ENCODE measurements at regions not wholly inside any gene's neighbourhood (a gene's known extent, or its start where the extent isn't known, plus 50 kb on each side); places are given as distances from the start of the nearest gene placed in this dataset.

DNA sequence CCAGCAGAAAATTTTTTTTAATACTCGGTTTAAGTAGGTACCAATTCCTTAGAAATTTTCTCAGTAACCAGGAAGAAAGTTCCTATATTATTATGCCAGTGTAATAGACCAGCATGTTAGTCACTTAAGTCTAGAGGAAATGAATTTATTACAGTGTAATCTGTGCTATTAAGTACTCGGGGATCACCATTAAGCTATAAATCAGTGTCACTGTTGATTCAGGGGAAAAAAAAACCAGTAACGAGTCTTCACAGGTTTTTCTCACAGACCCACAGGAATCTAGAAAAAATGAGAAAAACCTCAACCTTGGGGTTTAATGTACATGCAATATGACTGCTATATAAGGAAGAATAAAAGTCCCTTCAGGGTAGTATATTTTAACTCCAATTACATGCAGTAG lies 138.3 kb upstream of the IL1RAPL2 start:
- Mint-ChIP-seq H3K9me3 (no peaks in the 10 kb centered on the region), H3K4me3 (no peak overlapping the region), H3K4me1 (no peaks in the 10 kb centered on the region), H3K27me3 (peaks cover 2 to 3% of the 10 kb centered on the region in 2 donors), H3K36me3 (no peaks in the 10 kb centered on the region), H3K27ac (no peak overlapping the region)
- Histone ChIP-seq H3K4me1 (ENCODE audit: insufficient read depth, low read length) (no peaks in the 10 kb centered on the region), H3K36me3 (ENCODE audit: insufficient read depth, low read length) (no peaks in the 10 kb centered on the region), H3K9me3 (ENCODE audit: control insufficient read depth in 1 of 2, low read length in 2 of 2) (no peaks in the 10 kb centered on the region), H3K27me3 (ENCODE audit: insufficient read depth, low read length) (no peaks in the 10 kb centered on the region), H3K27ac (ENCODE audit: low read depth, low read length) (no peak overlapping the region), H3K4me3 (ENCODE audit: low read length in 2 of 2) (no peak overlapping the region)
- intact Hi-C loops (cut with micrococcal nuclease) = no loop called here
- DNase-seq = no peak
- ChIA-PET POLR2A (ENCODE audit: partially characterized antibody) (no interaction called here), CTCF (ENCODE audit: partially characterized antibody) (no interaction called here)

- Mint-ChIP-seq H3K4me3 (no peak overlapping the region), H3K27me3 (peaks cover 0 to 2% of the 10 kb centered on the region in 2 donors), H3K27ac (no peak overlapping the region), H3K36me3 (no peaks in the 10 kb centered on the region), H3K9me3 (no peaks in the 10 kb centered on the region), H3K4me1 (no peaks in the 10 kb centered on the region)
- Histone ChIP-seq H3K36me3 (ENCODE audit: insufficient read depth, low read length) (no peaks in the 10 kb centered on the region), H3K27ac (ENCODE audit: low read depth, low read length) (no peak overlapping the region), H3K9me3 (ENCODE audit: control insufficient read depth in 1 of 2, low read length in 2 of 2) (no peaks in the 10 kb centered on the region), H3K4me1 (ENCODE audit: insufficient read depth, low read length) (no peaks in the 10 kb centered on the region), H3K27me3 (ENCODE audit: insufficient read depth, low read length) (no peaks in the 10 kb centered on the region), H3K4me3 (ENCODE audit: low read length in 2 of 2) (no peak overlapping the region)
- ChIA-PET POLR2A (ENCODE audit: partially characterized antibody) (no interaction called here), CTCF (ENCODE audit: partially characterized antibody) (no interaction called here)
- intact Hi-C loops (cut with micrococcal nuclease) = no loop called here
- no peak for DNase-seq
Observed at GRCh38 chrX:104427073-104427472, 138.9 kb upstream of the IL1RAPL2 start.

DNA sequence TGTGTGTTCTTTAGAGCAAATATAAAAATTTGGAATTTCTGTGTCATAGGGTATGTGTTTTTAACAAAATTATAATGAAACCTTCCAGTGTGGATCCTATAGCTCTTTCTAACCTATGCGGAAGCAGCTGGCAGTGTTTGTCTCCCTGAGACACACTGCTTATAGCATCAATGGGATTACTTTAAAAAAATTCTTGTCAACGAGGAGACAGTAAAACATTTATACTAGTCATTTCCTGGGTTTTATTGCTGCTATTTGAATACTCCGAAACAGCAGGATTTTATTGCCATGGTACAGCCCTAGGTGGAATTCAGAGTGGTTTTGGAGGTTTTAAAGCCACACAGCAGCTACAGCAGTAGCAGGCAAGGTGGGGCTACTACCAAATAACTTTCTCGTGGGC lies 145.1 kb upstream of the IL1RAPL2 start:
- Histone ChIP-seq H3K4me3 (ENCODE audit: low read length in 2 of 2) (no peak overlapping the region), H3K36me3 (ENCODE audit: insufficient read depth, low read length) (no peaks in the 10 kb centered on the region), H3K27ac (ENCODE audit: low read depth, low read length) (no peak overlapping the region), H3K4me1 (ENCODE audit: insufficient read depth, low read length) (no peaks in the 10 kb centered on the region), H3K27me3 (ENCODE audit: insufficient read depth, low read length) (no peaks in the 10 kb centered on the region), H3K9me3 (ENCODE audit: control insufficient read depth in 1 of 2, low read length in 2 of 2) (no peaks in the 10 kb centered on the region)
- Mint-ChIP-seq H3K9me3 (peaks cover 0 to 16% (median under 1%) of the 10 kb centered on the region in 8 donors), H3K4me1 (no peaks in the 10 kb centered on the region), H3K27ac (no peak overlapping the region), H3K4me3 (no peak overlapping the region), H3K36me3 (no peaks in the 10 kb centered on the region), H3K27me3 (no peaks in the 10 kb centered on the region)
- intact Hi-C loops (cut with micrococcal nuclease) = no loop called here
- ChIA-PET POLR2A (ENCODE audit: partially characterized antibody) (no interaction called here), CTCF (ENCODE audit: partially characterized antibody) (no interaction called here)
- no peak for DNase-seq

DNA sequence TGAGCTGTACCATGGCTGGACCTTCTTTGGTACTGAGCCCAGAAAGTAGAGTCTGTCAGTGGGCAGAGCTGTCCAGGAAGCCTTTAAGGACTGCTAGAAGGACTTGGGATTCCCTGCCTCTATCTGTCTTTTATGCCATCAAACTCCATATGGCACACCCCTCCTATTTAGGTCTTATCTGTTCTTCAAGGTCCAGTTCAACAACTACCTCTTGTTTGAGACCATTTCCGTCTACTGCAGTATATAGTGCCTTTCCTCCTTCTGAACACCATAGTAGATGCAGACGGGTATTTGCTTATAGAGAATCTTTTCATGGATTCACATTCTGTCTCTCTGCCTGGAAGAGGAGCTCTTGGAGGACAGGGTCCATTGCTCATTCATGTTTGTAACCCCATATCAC lies 146.1 kb upstream of the IL1RAPL2 start:
- no peak for DNase-seq
- CTCF ChIA-PET (ENCODE audit: partially characterized antibody) = no interaction called here
- H3K9me3 ChIP-seq (ENCODE audit: control insufficient read depth in 1 of 2, low read length in 2 of 2) = no peaks in the 10 kb centered on the region
- intact Hi-C loops (cut with micrococcal nuclease) = no loop called here
- peaks cover 0 to 16% (median 3%) of the 10 kb centered on the region in 8 donors for H3K9me3 Mint-ChIP-seq
- H3K4me1 ChIP-seq (ENCODE audit: insufficient read depth, low read length) = no peaks in the 10 kb centered on the region
- H3K4me1 Mint-ChIP-seq = no peaks in the 10 kb centered on the region
- no peak overlapping the region for H3K27ac ChIP-seq (ENCODE audit: low read depth, low read length)
- H3K4me3 Mint-ChIP-seq = no peak overlapping the region
- H3K36me3 Mint-ChIP-seq = no peaks in the 10 kb centered on the region
- no peak overlapping the region for H3K27ac Mint-ChIP-seq
- H3K27me3 Mint-ChIP-seq = no peaks in the 10 kb centered on the region
- no peak overlapping the region for H3K4me3 ChIP-seq (ENCODE audit: low read length in 2 of 2)
- POLR2A ChIA-PET (ENCODE audit: partially characterized antibody) = no interaction called here
- H3K36me3 ChIP-seq (ENCODE audit: insufficient read depth, low read length) = no peaks in the 10 kb centered on the region
- H3K27me3 ChIP-seq (ENCODE audit: insufficient read depth, low read length) = no peaks in the 10 kb centered on the region

DNA sequence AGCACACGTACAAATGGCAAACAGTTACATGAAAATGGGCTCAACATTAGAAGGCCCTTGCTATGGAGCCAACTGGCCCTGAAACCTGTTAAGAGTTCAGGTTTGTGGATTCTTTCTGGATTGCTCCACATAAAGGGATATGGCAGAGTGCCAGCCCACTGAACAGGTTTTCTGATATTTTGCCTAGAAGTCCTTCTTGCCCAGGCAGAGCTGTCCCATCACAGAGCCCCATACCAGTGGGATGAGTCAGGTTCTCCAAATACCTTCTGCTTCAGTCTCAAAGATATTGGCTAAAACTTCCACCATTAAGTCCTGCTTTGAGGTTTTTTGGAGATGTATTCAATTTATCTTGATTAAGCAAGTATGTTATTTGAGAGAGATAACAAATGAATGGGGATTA lies 146.8 kb upstream of the IL1RAPL2 start:
- ChIA-PET CTCF (ENCODE audit: partially characterized antibody) (no interaction called here), POLR2A (ENCODE audit: partially characterized antibody) (no interaction called here)
- no peaks in the 10 kb centered on the region for H3K9me3 ChIP-seq (ENCODE audit: control insufficient read depth in 1 of 2, low read length in 2 of 2)
- Mint-ChIP-seq H3K4me1 (no peaks in the 10 kb centered on the region), H3K27ac (no peak overlapping the region), H3K27me3 (no peaks in the 10 kb centered on the region), H3K9me3 (peaks cover 0 to 16% (median 5%) of the 10 kb centered on the region in 8 donors), H3K36me3 (no peaks in the 10 kb centered on the region), H3K4me3 (no peak overlapping the region)
- H3K4me1 ChIP-seq (ENCODE audit: insufficient read depth, low read length) = no peaks in the 10 kb centered on the region
- no peaks in the 10 kb centered on the region for H3K36me3 ChIP-seq (ENCODE audit: insufficient read depth, low read length)
- intact Hi-C loops (cut with micrococcal nuclease) = no loop called here
- no peak for DNase-seq
- no peak overlapping the region for H3K4me3 ChIP-seq (ENCODE audit: low read length in 2 of 2)
- H3K27ac ChIP-seq (ENCODE audit: low read depth, low read length) = no peak overlapping the region
- H3K27me3 ChIP-seq (ENCODE audit: insufficient read depth, low read length) = no peaks in the 10 kb centered on the region

GRCh38 chrX:104411800-104412199 lies 154.2 kb upstream of the IL1RAPL2 start:
- Mint-ChIP-seq H3K27me3 (peaks cover 0 to 2% of the 10 kb centered on the region in 2 donors), H3K36me3 (no peaks in the 10 kb centered on the region), H3K4me1 (no peaks in the 10 kb centered on the region), H3K9me3 (peaks cover 0 to 12% (median 4%) of the 10 kb centered on the region in 8 donors), H3K4me3 (no peak overlapping the region), H3K27ac (no peak overlapping the region)
- Histone ChIP-seq H3K36me3 (ENCODE audit: insufficient read depth, low read length) (no peaks in the 10 kb centered on the region), H3K4me1 (ENCODE audit: insufficient read depth, low read length) (no peaks in the 10 kb centered on the region), H3K27me3 (ENCODE audit: insufficient read depth, low read length) (no peaks in the 10 kb centered on the region), H3K27ac (ENCODE audit: low read depth, low read length) (no peak overlapping the region), H3K4me3 (ENCODE audit: low read length in 2 of 2) (no peak overlapping the region), H3K9me3 (ENCODE audit: control insufficient read depth in 1 of 2, low read length in 2 of 2) (no peaks in the 10 kb centered on the region)
- intact Hi-C loops (cut with micrococcal nuclease) = no loop called here
- ChIA-PET POLR2A (ENCODE audit: partially characterized antibody) (no interaction called here), CTCF (ENCODE audit: partially characterized antibody) (no interaction called here)
- DNase-seq = no peak

GRCh38 chrX:104400387-104400786 lies 145.7 kb upstream of the ESX1 start:
- H3K4me3 Mint-ChIP-seq = no peak overlapping the region
- H3K27ac Mint-ChIP-seq = no peak overlapping the region
- Histone ChIP-seq H3K9me3 (ENCODE audit: control insufficient read depth in 1 of 2, low read length in 2 of 2) (no peaks in the 10 kb centered on the region), H3K27ac (ENCODE audit: low read depth, low read length) (no peak overlapping the region), H3K4me3 (ENCODE audit: low read length in 2 of 2) (no peak overlapping the region), H3K36me3 (ENCODE audit: insufficient read depth, low read length) (no peaks in the 10 kb centered on the region), H3K27me3 (ENCODE audit: insufficient read depth, low read length) (no peaks in the 10 kb centered on the region), H3K4me1 (ENCODE audit: insufficient read depth, low read length) (no peaks in the 10 kb centered on the region)
- peaks cover 0 to 1% of the 10 kb centered on the region in 2 donors for H3K27me3 Mint-ChIP-seq
- DNase-seq = no peak
- H3K4me1 Mint-ChIP-seq = no peaks in the 10 kb centered on the region
- ChIA-PET POLR2A (ENCODE audit: partially characterized antibody) (no interaction called here), CTCF (ENCODE audit: partially characterized antibody) (no interaction called here)
- peaks cover 0 to 3% (median 0%) of the 10 kb centered on the region in 8 donors for H3K9me3 Mint-ChIP-seq
- no peaks in the 10 kb centered on the region for H3K36me3 Mint-ChIP-seq
- intact Hi-C loops (cut with micrococcal nuclease) = no loop called here

- Mint-ChIP-seq H3K27me3 (peaks cover 0 to 1% of the 10 kb centered on the region in 2 donors), H3K27ac (no peak overlapping the region), H3K36me3 (no peaks in the 10 kb centered on the region), H3K9me3 (no peaks in the 10 kb centered on the region), H3K4me3 (no peak overlapping the region), H3K4me1 (no peaks in the 10 kb centered on the region)
- H3K27ac ChIP-seq (ENCODE audit: low read depth, low read length) = no peak overlapping the region
- H3K4me1 ChIP-seq (ENCODE audit: insufficient read depth, low read length) = no peaks in the 10 kb centered on the region
- no peak for DNase-seq
- CTCF ChIA-PET (ENCODE audit: partially characterized antibody) = no interaction called here
- no peaks in the 10 kb centered on the region for H3K36me3 ChIP-seq (ENCODE audit: insufficient read depth, low read length)
- H3K4me3 ChIP-seq (ENCODE audit: low read length in 2 of 2) = no peak overlapping the region
- POLR2A ChIA-PET (ENCODE audit: partially characterized antibody) = no interaction called here
- no peaks in the 10 kb centered on the region for H3K9me3 ChIP-seq (ENCODE audit: control insufficient read depth in 1 of 2, low read length in 2 of 2)
- no peaks in the 10 kb centered on the region for H3K27me3 ChIP-seq (ENCODE audit: insufficient read depth, low read length)
- intact Hi-C loops (cut with micrococcal nuclease) = no loop called here
Observed at GRCh38 chrX:104392350-104392749, 137.6 kb upstream of the ESX1 start.
